ENCODE measurements at regions not wholly inside any gene's neighbourhood (a gene's known extent, or its start where the extent isn't known, plus 50 kb on each side); places are given as distances from the start of the nearest gene placed in this dataset.

DNA sequence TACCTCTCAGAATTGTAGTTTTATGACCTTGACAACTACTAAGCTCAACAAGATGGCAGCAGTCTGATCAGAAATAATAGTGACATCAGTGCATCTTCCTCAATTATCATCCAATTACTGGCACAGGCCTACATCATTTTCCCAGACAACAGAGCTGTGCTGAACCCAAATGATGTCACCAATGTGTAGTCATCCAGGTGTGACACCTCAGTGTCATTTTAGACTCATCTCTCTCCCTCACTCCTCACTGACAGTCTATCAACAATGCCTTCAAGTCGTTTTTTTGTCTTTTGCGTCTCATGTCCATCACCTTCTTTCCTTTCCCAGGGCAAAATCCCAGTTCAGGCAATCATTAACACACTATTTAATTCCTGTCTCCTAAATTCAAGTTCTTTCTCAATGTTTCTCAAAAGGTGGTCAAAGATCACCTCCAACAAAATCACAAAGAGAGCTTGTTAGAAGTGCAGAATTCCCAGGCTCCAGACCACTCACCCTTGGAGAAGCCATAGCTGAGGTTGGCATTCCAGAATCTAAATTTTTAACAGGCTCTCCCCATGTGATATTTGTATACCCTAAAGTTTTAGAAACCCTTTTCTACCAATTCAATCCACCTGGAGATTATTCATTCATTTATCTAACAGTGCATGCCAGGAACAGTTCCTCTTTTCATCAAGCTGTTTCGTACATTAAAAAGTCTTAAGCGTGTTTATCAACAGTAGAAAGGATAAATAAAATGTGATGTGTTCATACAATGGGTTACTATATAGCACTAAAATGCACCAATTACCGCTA is 125.3 kb upstream of the KLF7 start:
- DNase-seq = no peak

DNA sequence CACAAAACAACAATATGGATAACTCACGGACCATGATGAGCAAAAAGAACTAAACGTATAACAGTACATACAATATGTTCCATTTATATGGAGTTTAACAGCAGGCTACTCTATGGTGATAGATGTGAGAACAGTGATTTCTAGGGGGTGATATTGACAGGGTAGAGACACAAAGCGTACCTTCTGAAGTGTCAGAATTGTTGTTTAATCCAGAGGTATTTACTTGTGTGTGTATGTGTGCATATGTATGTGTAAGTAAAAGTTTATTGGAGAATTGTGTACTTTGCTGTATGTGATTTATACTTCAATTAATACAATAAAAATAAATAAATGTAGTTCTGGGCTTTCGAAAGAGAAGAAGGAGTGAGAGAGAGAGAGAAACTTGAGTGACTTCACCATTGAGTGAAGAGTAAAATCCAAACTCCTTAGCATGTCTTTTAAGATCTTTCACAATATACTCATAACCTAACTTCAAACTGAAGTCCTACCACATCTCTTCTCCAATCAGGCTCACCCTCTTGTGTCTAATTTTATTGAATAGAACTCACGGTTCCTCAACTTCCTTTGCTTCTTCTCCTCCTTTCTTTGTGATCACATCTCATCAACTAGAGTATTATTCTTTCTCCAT is 126.0 kb upstream of the KLF7 start:
- DNase-seq = no peak

DNA sequence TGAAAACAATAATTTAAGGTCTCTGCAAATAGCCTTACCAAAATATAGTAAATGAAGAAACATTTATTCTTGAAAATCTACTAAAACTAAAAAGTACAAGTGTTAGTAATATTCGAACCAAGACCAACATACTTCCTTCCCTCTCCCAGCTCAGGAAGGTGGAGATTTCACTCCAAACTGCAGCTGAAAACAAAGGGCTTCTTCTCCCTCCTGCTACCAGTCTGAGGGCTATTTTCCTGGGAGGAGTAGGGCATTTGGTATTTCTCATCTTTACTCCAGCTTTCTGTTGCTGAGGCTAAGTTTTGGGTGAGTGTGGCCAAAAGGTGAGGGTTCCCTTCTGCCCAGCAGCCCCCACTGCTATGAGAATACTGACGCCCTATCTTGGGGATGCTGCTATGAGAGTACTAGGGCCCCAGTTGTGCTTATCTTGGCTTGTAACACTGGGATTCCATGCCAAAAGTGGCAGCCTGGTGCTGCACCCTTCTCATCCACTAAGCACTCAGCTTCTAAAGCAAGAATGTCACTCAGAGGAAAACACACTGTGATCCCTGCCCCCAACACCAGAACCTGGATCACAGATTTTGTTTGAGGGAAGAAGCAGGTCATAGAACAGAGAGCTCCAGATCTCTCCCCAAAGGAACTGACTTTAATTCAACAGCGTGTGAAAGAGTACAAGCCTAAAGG is 130.7 kb upstream of the KLF7 start:
- no peak for DNase-seq

DNA sequence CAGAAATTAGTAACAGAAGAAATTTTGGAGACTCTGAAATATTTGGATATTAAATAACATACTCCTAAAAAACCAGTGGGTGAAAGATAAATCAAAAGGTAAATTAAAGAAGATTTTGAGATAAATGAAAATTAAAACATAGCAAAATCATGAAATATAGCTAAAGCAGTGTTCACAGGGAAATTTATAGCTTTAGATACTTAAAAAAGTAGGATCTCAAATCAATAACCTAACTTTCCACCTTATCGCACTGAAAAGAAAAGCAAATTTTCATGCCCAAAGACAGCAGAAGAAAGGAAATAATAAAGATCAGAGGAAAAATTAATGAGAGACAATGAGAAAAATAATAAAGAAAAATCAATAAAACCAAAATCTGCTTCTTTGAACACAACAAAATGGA is 135.1 kb upstream of the KLF7 start:
- DNase-seq = no peak

DNA sequence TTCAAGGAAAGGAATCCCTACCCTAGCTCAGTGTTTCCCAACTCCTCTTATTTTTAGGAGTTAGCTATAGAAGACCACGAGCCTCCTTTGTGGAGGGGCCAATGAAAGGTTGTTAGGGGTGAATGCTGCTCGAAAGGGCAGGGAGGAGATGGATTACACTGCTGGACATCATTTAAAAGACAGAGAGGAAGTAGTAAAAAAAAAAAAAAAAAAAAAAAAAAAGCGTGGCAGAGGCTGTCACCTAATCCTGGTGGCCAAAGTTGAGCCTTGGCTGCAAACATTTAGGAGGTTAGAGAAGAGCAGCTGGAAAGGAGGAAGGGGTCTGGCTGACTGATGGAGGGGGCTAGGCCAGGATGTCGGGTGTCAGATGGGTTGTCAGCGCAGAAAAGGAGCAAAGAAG is 139.0 kb upstream of the KLF7 start:
- DNase-seq = no peak

DNA sequence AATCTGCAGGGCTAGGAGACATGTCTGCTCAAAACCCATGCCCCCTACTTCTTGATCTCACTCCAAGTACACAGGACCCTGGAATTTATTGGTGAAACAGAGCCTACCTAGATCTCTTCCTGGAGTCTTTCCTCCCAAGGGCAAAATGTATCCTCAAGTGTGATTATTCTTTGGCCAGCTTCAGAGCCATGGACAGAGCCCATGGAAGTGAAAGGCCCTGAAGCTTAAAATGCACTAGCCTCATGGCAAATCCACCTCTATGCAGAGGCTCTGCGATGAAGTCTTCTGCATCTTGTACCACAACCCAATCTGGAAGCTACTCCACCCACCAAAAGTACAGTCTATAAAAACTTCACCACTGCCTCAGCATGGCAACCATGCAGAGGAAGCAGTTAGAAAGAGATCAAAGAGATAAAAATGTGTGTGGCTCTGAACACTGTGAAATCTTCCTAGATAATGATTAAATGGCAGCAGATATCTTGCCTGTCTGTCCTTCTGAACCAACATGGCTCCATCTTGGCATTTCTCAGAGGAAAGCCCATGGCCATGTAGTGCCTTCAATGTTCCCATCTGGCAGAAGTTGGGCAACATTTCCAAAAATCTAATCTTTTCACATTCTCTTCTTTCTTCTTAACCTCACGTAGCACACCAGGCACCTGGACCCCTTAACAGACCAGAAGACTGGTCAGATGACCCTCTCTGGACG is 142.9 kb upstream of the KLF7 start:
- DNase-seq = peak in 1 of 6 experiments; percentile 6

DNA sequence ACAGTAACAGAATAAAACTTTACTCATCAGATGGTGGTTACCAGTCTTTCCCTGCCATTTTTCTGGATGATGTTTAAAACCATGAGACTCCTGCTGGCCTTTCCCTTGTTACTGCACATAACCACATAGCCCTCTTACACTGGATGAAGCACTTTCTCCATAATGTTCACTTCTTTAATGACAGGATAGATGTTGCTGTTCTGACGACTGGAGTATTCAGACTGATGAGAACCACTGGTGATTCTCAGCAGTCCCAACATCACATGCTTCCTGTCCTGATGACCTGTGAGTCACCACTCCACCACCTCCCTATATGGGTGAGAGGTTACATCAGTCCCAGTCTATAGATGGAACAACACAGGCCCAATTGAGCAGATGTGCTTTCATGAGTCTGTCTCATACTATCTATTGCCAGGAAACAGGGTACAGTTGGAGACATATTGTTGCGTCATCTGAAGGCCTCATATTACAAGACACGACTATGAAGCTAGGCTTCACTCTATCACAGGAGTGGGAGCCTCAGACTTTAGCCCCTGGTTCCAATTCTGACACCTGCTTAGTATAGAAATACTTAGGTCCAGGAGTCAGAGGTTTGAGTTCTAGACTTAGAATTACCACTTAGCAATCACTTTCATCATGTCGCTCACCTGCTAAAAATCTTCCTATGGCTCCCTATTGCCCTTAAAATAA is 145.7 kb upstream of the KLF7 start:
- DNase-seq = no peak

DNA sequence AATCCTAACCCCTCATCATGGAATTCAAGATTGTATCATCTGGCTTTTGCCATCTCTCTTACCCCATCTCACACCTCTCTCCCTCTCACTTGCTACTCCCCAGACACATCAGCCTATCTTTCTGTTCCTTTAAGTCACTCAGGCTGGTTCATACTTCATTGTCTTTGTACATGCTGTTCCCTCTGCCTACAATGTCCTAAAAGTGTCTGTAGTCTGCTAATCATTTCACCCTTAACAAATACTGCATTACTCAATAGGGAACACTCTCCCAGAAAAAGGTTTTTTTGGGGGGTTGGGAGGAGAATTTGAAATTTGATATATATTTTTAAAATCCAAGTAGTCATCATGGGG is 146.2 kb upstream of the KLF7 start:
- no peak for DNase-seq

DNA sequence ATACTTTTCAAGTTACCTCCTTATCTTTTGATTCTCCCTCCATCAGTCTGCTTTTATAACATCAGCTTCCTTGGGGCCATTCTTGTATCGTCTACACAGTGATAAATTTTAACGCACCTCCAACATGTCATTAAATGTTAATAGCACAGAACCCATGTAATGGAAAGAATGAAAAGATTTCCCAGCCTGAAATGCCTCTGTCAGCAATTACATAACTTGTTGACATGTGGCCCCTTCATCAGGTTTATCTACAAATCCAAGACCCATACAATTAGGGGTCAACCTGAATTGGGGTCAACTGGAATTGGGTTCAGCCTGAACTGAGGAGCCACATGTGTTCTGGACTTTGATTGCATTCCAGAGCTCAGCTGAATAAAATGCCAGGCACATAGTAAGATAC is 148.2 kb upstream of the KLF7 start:
- no peak for DNase-seq

DNA sequence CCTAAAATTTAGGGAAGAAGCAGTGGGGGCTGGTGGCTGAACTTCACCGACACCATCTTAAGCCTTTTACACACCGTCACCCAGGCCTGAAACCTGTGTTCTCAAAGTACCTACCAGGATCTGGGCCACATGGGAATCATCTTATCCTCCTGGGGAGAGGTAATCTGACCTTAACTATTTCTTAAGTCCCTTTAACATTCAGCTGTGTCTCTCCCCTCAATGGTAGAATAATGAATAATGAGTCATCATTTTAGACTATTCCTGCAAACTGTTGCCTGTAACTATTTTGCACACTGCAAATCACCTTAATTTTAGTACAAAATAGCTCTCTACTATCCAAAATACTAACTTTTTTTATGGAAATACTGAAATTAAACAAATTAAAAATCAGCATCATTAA is 149.4 kb upstream of the KLF7 start:
- no peak for DNase-seq

DNA sequence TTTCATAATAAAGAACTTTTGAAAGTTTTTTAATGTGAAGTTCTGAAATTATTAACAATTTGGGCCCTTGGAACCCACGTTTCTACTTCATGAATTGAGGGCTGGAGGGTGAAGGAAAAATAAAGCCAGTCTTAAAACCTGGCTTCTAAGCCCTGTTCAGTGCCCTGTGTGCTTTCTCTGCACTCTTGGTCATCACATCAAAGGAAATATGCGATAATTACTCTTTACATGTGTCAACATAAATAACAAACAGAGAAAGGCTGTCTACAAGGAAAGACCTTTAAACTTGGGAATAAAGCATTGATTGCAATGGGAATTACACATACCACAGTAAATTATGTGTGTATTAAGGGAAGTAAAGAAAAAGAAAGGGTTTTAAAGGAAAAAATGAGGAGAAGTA is 150.7 kb upstream of the KLF7 start:
- DNase-seq = no peak

DNA sequence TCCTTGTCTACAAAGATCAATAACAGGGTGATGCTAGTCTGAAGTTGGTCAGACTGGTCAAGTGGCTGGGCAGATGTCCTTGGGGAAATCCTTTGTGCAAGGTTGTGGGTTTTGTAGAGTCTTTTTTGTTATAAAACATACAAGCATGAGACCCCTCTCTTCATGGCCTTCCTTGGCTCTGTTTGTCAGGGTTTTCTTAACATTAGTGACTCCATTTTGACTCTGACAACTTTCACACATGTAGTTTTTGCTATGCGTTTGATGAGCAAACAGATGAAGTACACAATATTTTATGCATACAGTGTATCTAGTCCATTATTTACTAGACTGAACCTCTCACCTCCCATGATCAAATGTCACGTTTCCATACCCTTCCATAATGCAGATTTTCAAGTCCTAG is 151.2 kb upstream of the KLF7 start:
- no peak for DNase-seq

DNA sequence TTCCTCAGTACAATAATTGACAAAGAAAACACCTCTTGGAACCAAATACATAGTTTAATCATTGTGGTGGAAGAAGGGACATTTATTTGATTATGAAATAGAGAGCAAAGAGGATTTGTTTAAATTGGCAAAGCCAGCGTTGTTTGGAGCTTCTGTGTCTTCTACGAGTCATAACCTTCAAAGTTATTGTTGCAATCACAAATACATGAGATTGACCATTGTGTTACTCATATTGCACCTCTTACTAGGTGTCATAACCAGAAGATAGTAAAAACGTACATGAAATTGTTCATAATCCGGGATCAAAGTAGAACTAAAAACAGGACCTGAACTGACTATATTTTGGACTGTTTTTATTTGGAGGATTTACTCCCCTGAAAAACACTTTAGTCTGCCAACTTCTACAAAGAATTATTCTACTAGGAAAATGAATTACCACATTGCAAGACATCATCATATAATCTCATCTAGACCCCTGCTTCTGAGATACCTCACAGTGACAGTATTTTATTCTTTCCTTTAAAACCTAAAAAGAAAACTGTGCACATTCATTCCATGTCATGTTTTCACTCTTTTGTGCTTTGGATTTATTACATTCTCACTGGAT is 151.7 kb upstream of the KLF7 start:
- no peak for DNase-seq

DNA sequence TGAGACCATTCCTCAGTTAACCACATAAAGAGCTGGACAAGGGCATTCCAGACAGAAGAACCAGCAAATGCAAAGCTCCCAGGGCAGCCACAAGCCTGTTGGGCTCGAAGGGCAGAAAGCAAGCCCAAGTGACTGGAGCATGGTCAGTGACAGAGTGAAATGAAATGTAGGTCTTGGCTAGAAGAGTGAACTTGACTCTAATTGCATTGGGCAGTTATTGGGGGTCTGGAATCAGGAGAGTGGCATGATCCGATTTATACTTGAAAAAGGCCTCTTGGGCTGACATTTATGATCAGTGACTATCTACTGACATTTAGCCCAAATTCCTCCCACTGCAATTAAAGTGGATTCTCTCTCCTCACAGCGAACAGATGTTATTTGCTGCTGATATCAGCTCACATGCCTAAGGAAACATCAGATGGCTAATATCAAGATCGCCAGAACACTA is 152.5 kb upstream of the KLF7 start:
- DNase-seq = no peak

DNA sequence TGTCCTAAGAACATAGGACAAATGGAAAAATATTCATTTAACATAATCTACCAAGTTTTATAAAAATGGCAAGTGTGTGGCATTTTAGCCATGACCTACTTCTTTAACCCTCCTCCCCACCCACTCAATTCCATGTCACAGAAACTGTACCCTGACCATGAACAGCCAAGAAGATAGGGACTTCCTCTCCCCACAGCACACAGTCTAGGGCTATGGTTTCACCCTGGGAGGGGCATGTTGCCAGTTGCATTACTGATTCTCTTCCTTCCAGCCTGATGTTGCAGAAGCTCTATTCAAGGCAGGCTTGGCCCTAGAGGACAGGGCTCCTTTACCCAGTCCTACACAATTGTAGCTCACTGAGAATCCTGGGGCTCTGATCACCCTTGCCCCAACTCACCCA is 153.6 kb upstream of the KLF7 start:
- DNase-seq = no peak

DNA sequence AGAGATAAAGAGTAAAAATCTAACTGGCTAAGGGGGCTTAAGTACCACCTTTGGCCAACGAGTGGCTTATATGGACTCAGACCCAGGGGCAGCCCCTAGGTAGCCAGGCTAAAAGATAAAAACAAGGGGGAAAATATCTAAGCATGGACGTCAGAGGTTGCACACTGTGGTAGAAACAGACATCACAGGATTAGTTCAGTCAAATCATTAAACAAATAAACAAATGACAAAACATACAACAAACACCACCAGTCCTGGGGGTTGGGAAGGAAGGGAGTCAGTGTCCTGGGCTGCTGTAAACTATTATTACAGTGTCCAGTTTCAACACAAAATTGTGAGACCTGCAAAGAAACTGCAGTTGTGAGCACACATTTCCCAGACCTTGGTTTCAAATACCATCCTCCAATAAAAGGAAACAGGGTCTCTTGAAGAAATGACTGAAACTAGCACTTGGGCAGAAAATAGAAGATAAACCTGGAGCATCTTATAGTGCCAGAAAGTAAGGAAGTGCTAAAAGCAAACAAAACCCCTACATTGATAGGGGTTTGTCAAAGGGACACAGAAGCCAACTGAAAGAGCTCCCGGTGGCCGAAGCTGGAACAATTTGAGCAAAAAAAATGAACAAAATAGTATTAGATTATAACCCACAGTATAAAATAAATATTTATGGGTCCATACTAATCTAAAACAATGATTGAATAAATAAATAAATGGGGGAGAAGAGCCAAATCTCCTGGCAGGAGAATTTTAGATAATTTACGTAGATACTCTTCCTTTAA is 154.8 kb upstream of the KLF7 start:
- no peak for DNase-seq

DNA sequence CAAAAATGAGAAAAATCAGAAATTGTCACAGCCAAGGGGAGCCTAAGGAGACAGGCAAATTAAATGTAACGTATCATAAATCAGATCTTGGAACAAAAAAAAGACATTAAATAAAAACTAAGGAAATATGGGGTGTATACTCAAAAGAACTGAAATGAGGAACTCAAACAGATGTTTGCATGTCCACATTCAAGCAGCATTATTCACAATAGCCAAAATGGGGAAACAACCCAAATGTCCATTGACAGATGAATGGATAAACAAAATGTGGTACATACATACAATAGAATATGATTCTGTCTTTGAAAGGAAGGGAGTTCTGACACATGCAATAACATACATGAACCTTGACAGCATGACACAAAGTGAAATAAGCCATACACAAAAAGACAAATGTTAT is 155.8 kb upstream of the KLF7 start:
- DNase-seq = no peak

DNA sequence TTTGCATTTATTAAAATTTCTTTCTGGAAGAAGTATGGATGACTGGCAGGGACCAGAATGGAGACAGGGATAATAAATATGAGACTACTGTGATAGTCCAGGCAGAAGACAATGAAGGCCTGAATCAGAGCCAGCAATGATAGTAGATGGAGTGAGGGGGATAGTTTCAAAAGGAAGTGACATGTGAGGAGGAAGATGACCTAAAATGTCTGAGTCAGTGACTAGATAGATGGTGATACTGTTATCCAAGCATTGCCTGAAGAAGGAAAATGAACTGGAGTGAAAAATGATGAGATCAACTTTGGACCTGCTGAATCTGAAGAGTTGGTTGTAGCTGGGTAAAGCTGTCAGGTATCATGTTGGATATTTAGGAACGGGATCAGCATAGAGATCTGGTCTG is 158.3 kb upstream of the KLF7 start:
- no peak for DNase-seq

DNA sequence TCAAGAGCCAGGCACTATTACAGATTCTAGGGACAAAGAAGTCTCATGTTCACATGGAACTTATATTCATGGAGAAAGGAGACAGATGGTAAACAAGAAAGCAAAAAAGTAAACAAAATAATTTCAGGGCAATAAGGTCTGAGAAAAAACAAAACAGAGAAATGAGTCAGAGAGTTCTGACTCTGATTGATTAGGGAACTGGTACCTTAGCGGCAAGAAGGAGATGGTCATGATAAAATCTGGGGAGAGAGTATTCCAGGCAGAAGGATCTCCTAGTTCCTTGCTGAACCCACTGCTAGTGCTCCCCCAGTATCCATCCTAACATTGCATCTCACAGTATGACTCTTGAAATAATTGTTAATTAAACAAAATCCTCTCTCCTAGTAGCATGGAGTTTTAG is 161.8 kb upstream of the KLF7 start:
- DNase-seq = no peak

DNA sequence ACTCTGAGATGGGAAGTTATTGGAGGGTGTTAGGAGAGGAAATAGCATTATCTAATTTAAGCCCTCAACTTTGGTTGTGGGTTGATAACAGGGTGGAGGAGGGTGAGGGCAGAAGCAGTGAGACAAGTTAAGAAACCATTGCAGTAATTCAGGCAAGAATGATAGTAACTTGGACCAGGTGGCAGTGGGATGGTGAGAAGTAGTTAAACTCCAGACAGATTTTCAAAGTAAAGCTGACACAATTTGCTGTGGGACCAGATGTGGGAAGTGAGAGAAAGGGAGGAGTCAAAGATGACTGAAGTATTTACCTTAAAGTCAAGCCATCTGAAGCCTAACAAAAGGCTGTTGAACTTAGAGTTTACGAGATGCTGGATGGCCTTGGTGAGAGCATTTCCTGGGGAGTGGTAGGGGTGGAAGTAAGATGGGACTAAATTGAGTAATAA is 163.2 kb upstream of the KLF7 start:
- DNase-seq = no peak

DNA sequence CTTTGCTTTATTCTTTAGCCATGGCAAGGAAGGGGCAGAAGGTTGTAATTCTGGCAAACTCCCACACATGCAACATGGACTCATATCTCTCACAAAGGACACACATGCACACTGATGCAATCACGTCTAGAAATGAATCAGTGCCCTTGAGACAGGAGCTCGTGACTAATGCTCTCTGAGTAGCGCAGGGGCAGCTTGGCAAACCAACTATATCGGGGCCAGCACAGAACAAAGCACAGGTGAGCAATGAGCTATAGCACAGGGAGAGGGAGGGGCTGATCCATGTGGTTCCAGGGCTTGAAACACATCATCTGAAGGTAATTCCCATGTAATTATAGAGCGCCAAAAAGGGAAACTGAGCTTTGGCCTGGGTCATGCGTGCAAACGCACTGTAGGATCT is 165.2 kb upstream of the KLF7 start:
- no peak for DNase-seq

DNA sequence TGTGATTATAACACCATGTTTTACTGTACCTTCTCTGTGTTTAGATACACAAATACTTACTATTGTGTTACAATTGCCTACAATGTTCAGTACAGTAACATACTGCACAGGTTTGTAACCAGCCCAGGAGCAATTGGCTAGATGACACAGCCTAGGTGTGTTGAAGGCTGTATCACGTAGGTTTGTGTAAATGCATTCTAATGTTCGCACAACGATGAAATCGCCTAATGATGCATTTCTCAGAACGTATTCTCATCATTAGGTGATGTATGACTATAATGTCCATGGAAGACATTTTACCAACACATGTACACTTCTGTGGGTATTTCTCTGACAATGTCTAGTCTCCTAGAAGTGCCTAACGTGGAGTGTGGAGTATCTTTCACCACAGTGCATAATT is 165.9 kb upstream of the KLF7 start:
- no peak for DNase-seq
